H1 (cell line): ENCODE measurements at regions not wholly inside any gene's neighbourhood (a gene's known extent, or its start where the extent isn't known, plus 50 kb on each side); places are given as distances from the start of the nearest gene placed in this dataset.

Source experiments
- CTCF ChIA-PET: fragments of 300-600 bp; sonication (Branson Sonifier 250); formaldehyde crosslinking; loops from one replicate; lab custom pipeline; 2021; ENCODE audit not compliant: partially characterized antibody; lab: Charles Lee
- POLR2A ChIA-PET: fragments of 300-600 bp; sonication (Branson Sonifier 250); formaldehyde crosslinking; loops from one replicate; lab custom pipeline; 2021; ENCODE audit warnings: inconsistent platforms; ENCODE audit not compliant: partially characterized antibody; lab: Charles Lee
- DNase-seq, 2 experiments: peaks; one replicate each; pipeline versions ENCODE4 v3.0.0 to v3.0.0-alpha.2; 2010 to 2022; ENCODE audit warnings: low spot score in 2 of 2, low read depth in 1 of 2, mixed read lengths in 1 of 2
- FAIRE-seq: peaks from 2 replicates; lab custom pipeline; 2011; peaks lifted over from hg19 to GRCh38; lab: Jason Lieb, UNC
- H2AFZ ChIP-seq: 2 replicates; pipeline ENCODE4 v1.8.1; 2012; ENCODE audit warnings: low read length, inconsistent platforms
- H2AK5ac ChIP-seq: 2 replicates; pipeline ENCODE4 v1.6.1; 2013; ENCODE audit warnings: low read depth, low read length
- H2BK120ac ChIP-seq: replicated peaks from 2 replicates; pipeline ENCODE3; 2013; ENCODE audit warnings: low read depth, low read length, inconsistent platforms
- H2BK12ac ChIP-seq: 2 replicates; pipeline ENCODE4 v1.6.1; 2013; ENCODE audit warnings: low read depth, low read length
- H2BK15ac ChIP-seq: 2 replicates; pipeline ENCODE4 v1.6.1; 2013; ENCODE audit warnings: low read length
- H2BK20ac ChIP-seq: 2 replicates; pipeline ENCODE4 v1.6.1; 2013; ENCODE audit warnings: low read length
- H2BK5ac ChIP-seq: 2 replicates; pipeline ENCODE4 v1.6.1; 2013; ENCODE audit warnings: low read depth, low read length
- H3K14ac ChIP-seq: 2 replicates; pipeline ENCODE4 v1.6.1; 2013; ENCODE audit warnings: inconsistent platforms; ENCODE audit not compliant: insufficient read length
- H3K18ac ChIP-seq: 2 replicates; pipeline ENCODE4 v1.6.1; 2013; ENCODE audit warnings: low read length; ENCODE audit errors: extremely low read depth
- H3K23ac ChIP-seq: 2 replicates; pipeline ENCODE4 v1.6.1; 2013; ENCODE audit warnings: inconsistent platforms; ENCODE audit not compliant: insufficient read length
- H3K23me2 ChIP-seq: 2 replicates; pipeline ENCODE4 v1.6.1; 2013; ENCODE audit warnings: low read depth, low read length
- H3K27ac ChIP-seq: 2 replicates; pipeline ENCODE4 v1.6.1; 2011; ENCODE audit warnings: low read depth, low read length, inconsistent platforms
- H3K27me3 ChIP-seq, 4 experiments: replicated peaks in 1 of 4; 1 replicate in 1 of 4; 2 replicates in 3 of 4; pipeline versions ENCODE4 v1.6.1 to v1.8.1; 2011 to 2013; ENCODE audit warnings: low read length in 3 of 4, mild to moderate bottlenecking in 3 of 4, inconsistent platforms in 2 of 4, mixed read lengths in 2 of 4, moderate library complexity in 1 of 4; ENCODE audit not compliant: control insufficient read depth in 3 of 4, insufficient read depth in 3 of 4; ENCODE audit errors: extremely low read depth in 1 of 4
- H3K36me3 ChIP-seq, 4 experiments: 2 replicates each; pipeline versions ENCODE4 v1.6.1 to v1.8.1; 2011 to 2013; ENCODE audit warnings: mild to moderate bottlenecking in 4 of 4, low read length in 3 of 4, moderate library complexity in 2 of 4, control low read depth in 1 of 4, inconsistent platforms in 1 of 4; ENCODE audit not compliant: insufficient read depth in 4 of 4, control insufficient read depth in 2 of 4
- H3K4ac ChIP-seq: replicated peaks from 2 replicates; pipeline ENCODE3; 2013; ENCODE audit warnings: low read length, low read depth, mixed read lengths, inconsistent platforms; ENCODE audit not compliant: insufficient read length
- H3K4me1 ChIP-seq, 4 experiments: replicated peaks in 1 of 4; 1 replicate in 1 of 4; 2 replicates in 3 of 4; pipeline versions ENCODE4 v1.6.1 to v1.8.1; 2011 to 2013; ENCODE audit warnings: low read length in 3 of 4, inconsistent platforms in 2 of 4, mixed read lengths in 1 of 4; ENCODE audit not compliant: insufficient read depth in 4 of 4, control insufficient read depth in 3 of 4
- H3K4me2 ChIP-seq, 2 experiments: 2 replicates each; pipeline versions ENCODE4 v1.6.1 to v1.8.1; 2011 to 2013; ENCODE audit warnings: low read depth in 2 of 2, low read length in 2 of 2, control low read depth in 1 of 2, inconsistent platforms in 1 of 2, mild to moderate bottlenecking in 1 of 2; ENCODE audit not compliant: insufficient read depth in 1 of 2
- H3K4me3 ChIP-seq, 4 experiments: fragments of 200-600, 300-600 bp in 1 of 4; sonication (generic), shearing (Covaris generic), sonication (Bioruptor Twin) in 1 of 4; 2 replicates each; pipeline versions ENCODE4 v1.5.1 to v1.8.1; 2011 to 2016; ENCODE audit warnings: low read length in 4 of 4, low read depth in 3 of 4, control low read depth in 2 of 4, inconsistent platforms in 2 of 4, mild to moderate bottlenecking in 2 of 4, mixed read lengths in 1 of 4, moderate library complexity in 1 of 4; ENCODE audit not compliant: insufficient read depth in 2 of 4; ENCODE audit errors: extremely low read depth in 1 of 4
- H3K56ac ChIP-seq: replicated peaks from 2 replicates; pipeline ENCODE3; 2013; ENCODE audit warnings: low read depth, mild to moderate bottlenecking, mixed read lengths, low read length, inconsistent platforms; ENCODE audit not compliant: insufficient read length
- H3K79me1 ChIP-seq: 2 replicates; pipeline ENCODE4 v1.6.1; 2013; ENCODE audit warnings: low read depth, low read length, control low read depth
- H3K79me2 ChIP-seq, 2 experiments: 2 replicates each; pipeline versions ENCODE4 v1.6.1 to v1.8.1; 2012 to 2013; ENCODE audit warnings: low read length in 2 of 2, mild to moderate bottlenecking in 2 of 2, inconsistent platforms in 1 of 2; ENCODE audit not compliant: insufficient read depth in 2 of 2, control insufficient read depth in 1 of 2
- H3K9ac ChIP-seq, 4 experiments: replicated peaks in 1 of 4; 1 replicate in 1 of 4; 2 replicates in 3 of 4; pipeline versions ENCODE4 v1.6.1 to v1.8.1; 2011 to 2013; ENCODE audit warnings: low read depth in 3 of 4, low read length in 3 of 4, control low read depth in 2 of 4, mild to moderate bottlenecking in 2 of 4, moderate library complexity in 2 of 4, inconsistent platforms in 1 of 4; ENCODE audit errors: extremely low read depth in 1 of 4
- H3K9me3 ChIP-seq, 2 experiments: 2 replicates each; pipeline versions ENCODE4 v1.6.1 to v1.8.1; 2012 to 2013; ENCODE audit warnings: mild to moderate bottlenecking in 2 of 2, moderate library complexity in 2 of 2, control low read depth in 1 of 2, inconsistent platforms in 1 of 2, low read depth in 1 of 2, low read length in 1 of 2, mixed read lengths in 1 of 2; ENCODE audit not compliant: insufficient read depth in 2 of 2
- H4K20me1 ChIP-seq, 2 experiments: replicated peaks in 1 of 2; 2 replicates each; pipeline versions ENCODE3 to v1.8.1; 2011 to 2013; ENCODE audit warnings: inconsistent platforms in 2 of 2, low read length in 2 of 2, mild to moderate bottlenecking in 1 of 2; ENCODE audit not compliant: insufficient read depth in 2 of 2, control insufficient read depth in 1 of 2
- H4K5ac ChIP-seq: 2 replicates; pipeline ENCODE4 v1.6.1; 2013; ENCODE audit warnings: low read length, low read depth, mixed read lengths, inconsistent platforms; ENCODE audit not compliant: insufficient read length
- H4K8ac ChIP-seq: 2 replicates; pipeline ENCODE4 v1.8.0; 2013; ENCODE audit warnings: mild to moderate bottlenecking, moderate library complexity, low read length, inconsistent platforms; ENCODE audit not compliant: insufficient read depth; ENCODE audit errors: extremely low read depth
- H4K91ac ChIP-seq: replicated peaks from 2 replicates; pipeline ENCODE3; 2013; ENCODE audit warnings: low read length, mixed read lengths, inconsistent platforms; ENCODE audit not compliant: insufficient read length
- CREB1 ChIP-seq: IDR thresholded peaks from 2 replicates; pipeline ENCODE4 v1.6.1; 2012; ENCODE audit warnings: inconsistent platforms
- FOSL1 ChIP-seq: IDR thresholded peaks from 2 replicates; pipeline ENCODE4 v1.6.1; 2011; ENCODE audit warnings: mild to moderate bottlenecking, low read depth, low read length, moderate library complexity; ENCODE audit not compliant: insufficient read depth
- KDM1A ChIP-seq: fragments of 200-600, 300-600 bp; sonication (generic); IDR thresholded peaks from 2 replicates; pipeline ENCODE4 v1.7.1; 2016; ENCODE audit warnings: mild to moderate bottlenecking, low read length, borderline replicate concordance
- POLR2A ChIP-seq, 2 experiments: IDR thresholded peaks; 1 replicate in 1 of 2; 2 replicates in 1 of 2; pipeline ENCODE4 v1.6.1; 2011; ENCODE audit warnings: low read depth in 2 of 2, low read length in 2 of 2, mild to moderate bottlenecking in 2 of 2; ENCODE audit errors: control extremely low read depth in 1 of 2
- SP2 ChIP-seq: IDR thresholded peaks from 2 replicates; pipeline ENCODE4 v1.6.1; 2012; ENCODE audit warnings: mild to moderate bottlenecking, low read length, inconsistent platforms
- WGBS, 2 experiments: shearing (Covaris generic) in 1 of 2; methylation state at CpG; one replicate each; pipeline versions ENCODE4 v1.1.6 to v1.1.7; 2013 to 2015; ENCODE audit warnings: low lambda C conversion rate in 2 of 2, mixed read lengths in 2 of 2, inconsistent platforms in 1 of 2, low coverage in 1 of 2, missing lambda C conversion rate in 1 of 2; ENCODE audit not compliant: insufficient replicate concordance in 2 of 2, insufficient coverage in 1 of 2, insufficient read length in 1 of 2; ENCODE audit errors: extremely low coverage in 1 of 2, missing lambda C conversion rate in 1 of 2; 5-methylcytosine and 5-hydroxymethylcytosine counted together
- TF ChIP-seq, protein P1 (sequence below): IDR thresholded peaks from 2 replicates; pipeline ENCODE4 v1.6.1; 2011; ENCODE audit warnings: low read depth, mild to moderate bottlenecking, low read length; ENCODE audit not compliant: insufficient read depth

DNA sequence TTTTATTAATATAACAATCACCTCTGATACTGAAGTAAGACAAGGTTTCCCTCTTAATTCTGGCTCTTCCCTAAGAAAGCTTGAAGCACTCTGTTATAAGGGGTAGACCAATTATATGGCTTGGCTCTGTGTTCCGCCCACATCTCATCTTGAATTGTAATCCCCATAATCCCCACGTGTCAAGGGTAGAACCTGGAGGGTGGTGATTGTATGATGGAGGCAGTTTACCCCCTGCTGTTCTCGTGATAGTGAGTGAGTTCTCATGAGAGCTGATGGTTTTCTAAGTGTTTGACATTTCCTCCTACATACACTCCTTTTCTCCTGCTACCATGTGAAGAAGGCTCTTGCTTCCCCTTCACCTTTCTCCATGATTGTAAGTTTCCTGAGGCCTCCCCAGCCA lies 363.8 kb upstream of the PCDH20 start:
- no peak overlapping the region for H3K56ac ChIP-seq
- POLR2A ChIA-PET = no interaction called here
- no peak overlapping the region for H3K23ac ChIP-seq
- no peak overlapping the region for H2AK5ac ChIP-seq
- H3K79me2 ChIP-seq = no peaks in the 10 kb centered on the region
- no peak overlapping the region for H2BK12ac ChIP-seq
- H2BK5ac ChIP-seq = no peak overlapping the region
- no peak for DNase-seq
- H3K18ac ChIP-seq = no peak overlapping the region
- no peak for FAIRE-seq
- H2BK15ac ChIP-seq = no peak overlapping the region
- peaks cover 0 to 5% (median 0%) of the 10 kb centered on the region in 4 experiments; a peak in 1 of 7 replicates for H3K4me1 ChIP-seq
- H2AFZ ChIP-seq = no peak overlapping the region
- H3K36me3 ChIP-seq = no peaks in the 10 kb centered on the region
- H2BK20ac ChIP-seq = no peak overlapping the region
- TF ChIP-seq CREB1 = no peak
- TF ChIP-seq, protein P1, sequence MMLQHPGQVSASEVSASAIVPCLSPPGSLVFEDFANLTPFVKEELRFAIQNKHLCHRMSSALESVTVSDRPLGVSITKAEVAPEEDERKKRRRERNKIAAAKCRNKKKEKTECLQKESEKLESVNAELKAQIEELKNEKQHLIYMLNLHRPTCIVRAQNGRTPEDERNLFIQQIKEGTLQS = no peak
- no peak for TF ChIP-seq SP2
- TF ChIP-seq KDM1A = no peak
- no peak for TF ChIP-seq FOSL1
- no peak for TF ChIP-seq POLR2A (IDR thresholded peaks at IDR 0.05; ENCODE audit: control extremely low read depth in 1 of 2, low read depth in 2 of 2, low read length in 2 of 2)
- CTCF ChIA-PET = interaction anchor here (0.7 to 1.1 kb wide), 2 partner anchors 9 to 73 kb away, joined by 3 read pairs; no protein-coding TSS in a partner anchor
- no peak overlapping the region for H4K8ac ChIP-seq
- no peak overlapping the region for H3K4ac ChIP-seq
- H4K20me1 ChIP-seq = no peaks in the 10 kb centered on the region
- H3K14ac ChIP-seq = no peak overlapping the region
- no peak overlapping the region for H3K27ac ChIP-seq
- H4K91ac ChIP-seq = no peak overlapping the region
- no peaks in the 10 kb centered on the region for H3K23me2 ChIP-seq
- no peaks in the 10 kb centered on the region for H3K9me3 ChIP-seq
- no peaks in the 10 kb centered on the region for H3K27me3 ChIP-seq
- no peak overlapping the region for H3K4me3 ChIP-seq
- no peaks in the 10 kb centered on the region for H3K79me1 ChIP-seq
- WGBS, 2 experiments = 91% methylated on average over 3 of the region's 3 CpGs; no CpG with 5 or more reads in 1 of the 2 experiments
- no peak overlapping the region for H4K5ac ChIP-seq
- H3K4me2 ChIP-seq = no peak overlapping the region
- no peak overlapping the region for H2BK120ac ChIP-seq
- H3K9ac ChIP-seq = no peak overlapping the region
